ENCODE measurements at regions not wholly inside any gene's neighbourhood (a gene's known extent, or its start where the extent isn't known, plus 50 kb on each side); places are given as distances from the start of the nearest gene placed in this dataset.

- TF ChIP-seq CTCF (tag by site-specific recombination; IDR thresholded peaks at IDR 0.05) (no peak), TCF7L2 (IDR thresholded peaks at IDR 0.05; ENCODE audit: borderline replicate concordance, low read depth, low read length) (no peak), ZBTB26 (tag by site-specific recombination; optimal IDR thresholded peaks at IDR 0.05) (no peak), ZNF274 (IDR thresholded peaks at IDR 0.05; ENCODE audit: low read length) (no peak), ZNF274 (tag by site-specific recombination; IDR thresholded peaks at IDR 0.05; ENCODE audit: borderline replicate concordance) (no peak), ZNF366 (tag by site-specific recombination; conservative IDR thresholded peaks at IDR 0.05) (no peak), ZNF639 (tag by site-specific recombination; IDR thresholded peaks at IDR 0.05) (no peak), PRDM4 (tag by site-specific recombination; IDR thresholded peaks at IDR 0.05) (no peak), ZNF830 (tag by site-specific recombination; IDR thresholded peaks at IDR 0.05; ENCODE audit: low read depth) (no peak)
Measured at GRCh38 chr17:53687324-53687723, 135.4 kb upstream of the KIF2B start.
